Astrocyte (in vitro differentiated cells and primary cell): ENCODE measurements at regions not wholly inside any gene's neighbourhood (a gene's known extent, or its start where the extent isn't known, plus 50 kb on each side); places are given as distances from the start of the nearest gene placed in this dataset.

Source experiments
- DNase-seq: peaks from one replicate; pipeline ENCODE4 v3.0.0-alpha.2; 2010; ENCODE audit warnings: low read depth
- FAIRE-seq: peaks from 2 replicates; lab custom pipeline; 2011; peaks lifted over from hg19 to GRCh38; lab: Jason Lieb, UNC
- H2AFZ ChIP-seq: 2 replicates; pipeline ENCODE4 v1.6.0; 2012; ENCODE audit warnings: low read depth, low read length, inconsistent platforms
- H3K27ac ChIP-seq: 2 replicates; pipeline ENCODE4 v1.5.1; 2011; ENCODE audit warnings: low read depth, low read length, inconsistent platforms
- H3K27me3 ChIP-seq: 2 replicates; pipeline ENCODE4 v1.6.0; 2011; ENCODE audit warnings: low read length, inconsistent platforms; ENCODE audit not compliant: insufficient read depth
- H3K36me3 ChIP-seq: 2 replicates; pipeline ENCODE4 v1.5.1; 2011; ENCODE audit warnings: low read length, inconsistent platforms; ENCODE audit not compliant: insufficient read depth
- H3K4me1 ChIP-seq: 2 replicates; pipeline ENCODE4 v1.5.1; 2011; ENCODE audit warnings: low read length, inconsistent platforms; ENCODE audit not compliant: insufficient read depth
- H3K4me2 ChIP-seq: 2 replicates; pipeline ENCODE4 v1.6.0; 2012; ENCODE audit warnings: low read length, inconsistent platforms
- H3K4me3 ChIP-seq: 2 replicates; pipeline ENCODE4 v1.5.1; 2011; ENCODE audit warnings: low read depth, mild to moderate bottlenecking, low read length, inconsistent platforms; ENCODE audit not compliant: insufficient read depth
- H3K79me2 ChIP-seq: 2 replicates; pipeline ENCODE4 v1.6.0; 2012; ENCODE audit warnings: mild to moderate bottlenecking, low read length, inconsistent platforms; ENCODE audit not compliant: insufficient read depth
- H3K9ac ChIP-seq: 2 replicates; pipeline ENCODE4 v1.6.0; 2012; ENCODE audit warnings: mild to moderate bottlenecking, low read length, inconsistent platforms
- H3K9me3 ChIP-seq: 2 replicates; pipeline ENCODE4 v1.5.1; 2012; ENCODE audit warnings: low read depth, mild to moderate bottlenecking, low read length, inconsistent platforms; ENCODE audit not compliant: insufficient read depth
- H4K20me1 ChIP-seq: 2 replicates; pipeline ENCODE4 v1.6.0; 2012; ENCODE audit warnings: low read length, inconsistent platforms; ENCODE audit not compliant: insufficient read depth
- H3K27ac Mint-ChIP-seq: one replicate; pipeline ENCODE4 v1.8.0; 2021; ENCODE audit warnings: mild to moderate bottlenecking, mixed read lengths; ENCODE audit not compliant: unreplicated experiment
- H3K27me3 Mint-ChIP-seq: one replicate; pipeline ENCODE4 v1.8.0; 2021; ENCODE audit warnings: low read depth, mixed read lengths; ENCODE audit not compliant: unreplicated experiment
- H3K36me3 Mint-ChIP-seq: one replicate; pipeline ENCODE4 v1.8.0; 2021; ENCODE audit warnings: low read depth, mixed read lengths; ENCODE audit not compliant: unreplicated experiment
- H3K4me1 Mint-ChIP-seq: one replicate; pipeline ENCODE4 v1.8.0; 2021; ENCODE audit warnings: low read depth, mixed read lengths; ENCODE audit not compliant: unreplicated experiment
- H3K4me3 Mint-ChIP-seq: one replicate; pipeline ENCODE4 v1.8.0; 2021; ENCODE audit warnings: mild to moderate bottlenecking, moderate library complexity, mixed read lengths; ENCODE audit not compliant: unreplicated experiment
- H3K9me3 Mint-ChIP-seq: one replicate; pipeline ENCODE4 v1.8.0; 2021; ENCODE audit warnings: mild to moderate bottlenecking, mixed read lengths; ENCODE audit not compliant: unreplicated experiment
- EZH2 ChIP-seq: IDR thresholded peaks from 2 replicates; pipeline ENCODE4 v1.6.1; 2012; ENCODE audit warnings: mild to moderate bottlenecking, low read length, inconsistent platforms; ENCODE audit not compliant: insufficient read depth
- TF ChIP-seq, protein P1 (sequence below): IDR thresholded peaks from 2 replicates; pipeline ENCODE4 v1.5.1; 2011; ENCODE audit warnings: low read depth, mild to moderate bottlenecking, inconsistent platforms, low read length, moderate library complexity; ENCODE audit not compliant: insufficient read depth

DNA sequence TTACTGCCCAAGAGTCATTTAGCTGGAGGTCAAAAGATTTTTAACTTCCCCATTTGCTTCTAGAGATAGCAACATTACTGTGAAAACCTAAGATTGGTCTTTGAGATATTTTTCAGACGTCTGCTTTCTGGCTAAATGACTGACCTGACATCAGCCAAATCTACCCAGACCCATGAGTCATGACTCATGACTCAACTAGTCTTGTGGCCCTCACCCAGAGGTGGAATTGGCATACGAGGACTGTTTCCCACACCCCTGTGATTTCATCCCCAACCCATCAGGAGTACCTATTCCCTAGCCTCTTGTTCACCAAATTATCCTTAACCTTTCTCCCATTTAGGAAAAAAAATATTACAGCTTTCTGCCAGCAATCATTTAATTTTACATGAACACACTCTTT is 641.6 kb downstream of the CDY2B start:
- FAIRE-seq (no peak), DNase-seq (no peak)
- no peak overlapping the region for H3K9ac ChIP-seq
- no peaks in the 10 kb centered on the region for H4K20me1 ChIP-seq
- H3K79me2 ChIP-seq: no peaks in the 10 kb centered on the region
- no peaks in the 10 kb centered on the region for H3K36me3 Mint-ChIP-seq
- peaks cover 26% of the 10 kb centered on the region for H3K4me1 Mint-ChIP-seq
- H2AFZ ChIP-seq: no peak overlapping the region
- no peak overlapping the region for H3K4me2 ChIP-seq
- H3K4me3 Mint-ChIP-seq: no peak overlapping the region
- no peaks in the 10 kb centered on the region for H3K27me3 Mint-ChIP-seq
- H3K27ac ChIP-seq: no peak overlapping the region
- no peaks in the 10 kb centered on the region for H3K9me3 ChIP-seq
- no peak overlapping the region for H3K4me3 ChIP-seq
- no peaks in the 10 kb centered on the region for H3K4me1 ChIP-seq
- H3K27ac Mint-ChIP-seq: peak overlapping the region; percentile 89
- no peaks in the 10 kb centered on the region for H3K27me3 ChIP-seq
- no peaks in the 10 kb centered on the region for H3K9me3 Mint-ChIP-seq
- no peak for TF ChIP-seq EZH2
- TF ChIP-seq, protein P1, sequence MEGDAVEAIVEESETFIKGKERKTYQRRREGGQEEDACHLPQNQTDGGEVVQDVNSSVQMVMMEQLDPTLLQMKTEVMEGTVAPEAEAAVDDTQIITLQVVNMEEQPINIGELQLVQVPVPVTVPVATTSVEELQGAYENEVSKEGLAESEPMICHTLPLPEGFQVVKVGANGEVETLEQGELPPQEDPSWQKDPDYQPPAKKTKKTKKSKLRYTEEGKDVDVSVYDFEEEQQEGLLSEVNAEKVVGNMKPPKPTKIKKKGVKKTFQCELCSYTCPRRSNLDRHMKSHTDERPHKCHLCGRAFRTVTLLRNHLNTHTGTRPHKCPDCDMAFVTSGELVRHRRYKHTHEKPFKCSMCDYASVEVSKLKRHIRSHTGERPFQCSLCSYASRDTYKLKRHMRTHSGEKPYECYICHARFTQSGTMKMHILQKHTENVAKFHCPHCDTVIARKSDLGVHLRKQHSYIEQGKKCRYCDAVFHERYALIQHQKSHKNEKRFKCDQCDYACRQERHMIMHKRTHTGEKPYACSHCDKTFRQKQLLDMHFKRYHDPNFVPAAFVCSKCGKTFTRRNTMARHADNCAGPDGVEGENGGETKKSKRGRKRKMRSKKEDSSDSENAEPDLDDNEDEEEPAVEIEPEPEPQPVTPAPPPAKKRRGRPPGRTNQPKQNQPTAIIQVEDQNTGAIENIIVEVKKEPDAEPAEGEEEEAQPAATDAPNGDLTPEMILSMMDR: no peak
- no peaks in the 10 kb centered on the region for H3K36me3 ChIP-seq

DNA sequence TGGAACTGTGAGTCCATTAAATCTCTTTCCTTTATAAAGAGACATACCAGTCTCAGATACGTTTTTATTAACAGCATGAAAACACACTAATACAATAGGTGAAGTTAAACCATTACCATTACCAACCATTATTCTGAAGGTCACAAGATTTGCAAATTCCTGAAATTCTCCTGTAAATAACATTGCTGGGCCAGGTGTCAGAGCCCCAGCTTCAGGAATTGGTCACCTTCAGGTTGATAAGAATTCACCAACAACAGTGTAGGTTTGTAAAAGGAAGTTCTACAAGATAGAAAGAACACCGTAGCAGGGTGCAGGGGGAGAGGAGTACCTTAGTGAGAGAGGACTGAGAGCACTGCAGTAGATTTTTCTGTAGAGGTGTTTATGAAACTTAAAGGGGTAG is 644.3 kb downstream of the CDY2B start:
- Histone ChIP-seq H3K4me1 (no peaks in the 10 kb centered on the region), H3K79me2 (no peaks in the 10 kb centered on the region), H3K4me3 (no peak overlapping the region), H3K4me2 (no peak overlapping the region), H3K9ac (no peak overlapping the region), H2AFZ (no peak overlapping the region), H3K36me3 (no peaks in the 10 kb centered on the region), H3K27ac (no peak overlapping the region), H3K9me3 (no peaks in the 10 kb centered on the region), H3K27me3 (no peaks in the 10 kb centered on the region), H4K20me1 (no peaks in the 10 kb centered on the region)
- Mint-ChIP-seq H3K4me3 (no peak overlapping the region), H3K4me1 (peaks cover 35% of the 10 kb centered on the region), H3K9me3 (no peaks in the 10 kb centered on the region), H3K36me3 (no peaks in the 10 kb centered on the region), H3K27ac (no peak overlapping the region), H3K27me3 (no peaks in the 10 kb centered on the region)
- no peak for TF ChIP-seq EZH2
- TF ChIP-seq, protein P1: no peak
- no peak for DNase-seq
- FAIRE-seq: no peak

DNA sequence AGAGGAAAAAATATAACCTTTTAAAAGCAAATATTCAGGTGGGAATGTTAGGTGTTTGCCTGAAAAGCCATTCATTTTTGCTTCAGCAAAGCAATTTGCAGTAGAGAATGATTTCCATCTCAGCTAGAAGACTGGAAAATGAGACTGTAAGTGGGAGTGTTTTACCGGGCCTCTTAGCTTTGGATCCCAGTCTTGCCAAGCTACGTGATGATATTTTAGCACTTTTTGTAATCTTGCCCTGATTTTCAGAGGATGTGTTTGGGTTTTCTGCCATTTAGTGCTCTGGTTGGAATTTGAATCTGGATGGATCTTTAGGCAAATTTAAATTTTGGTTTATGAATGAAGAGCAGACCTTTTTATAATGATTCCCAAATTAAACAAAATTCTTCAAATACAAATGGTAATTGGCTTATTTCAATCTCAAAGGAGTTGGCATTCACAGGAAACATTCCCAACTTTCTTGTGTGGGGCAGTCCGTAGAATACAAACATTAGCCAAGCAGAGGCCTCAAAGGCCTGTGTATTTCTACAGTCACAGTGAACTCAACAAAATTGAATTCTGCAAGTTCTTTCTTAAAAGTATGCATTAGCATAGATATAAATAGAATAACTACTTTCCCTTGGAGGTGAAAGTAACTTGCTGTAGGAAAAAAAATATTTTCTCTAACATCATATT is 646.4 kb downstream of the CDY2B start:
- Histone ChIP-seq H3K9me3 (no peaks in the 10 kb centered on the region), H3K4me1 (no peaks in the 10 kb centered on the region), H3K79me2 (no peaks in the 10 kb centered on the region), H3K9ac (no peak overlapping the region), H3K27ac (no peak overlapping the region), H3K36me3 (no peaks in the 10 kb centered on the region), H3K4me2 (no peak overlapping the region), H2AFZ (no peak overlapping the region), H4K20me1 (no peaks in the 10 kb centered on the region), H3K4me3 (no peak overlapping the region), H3K27me3 (no peaks in the 10 kb centered on the region)
- peaks cover 33% of the 10 kb centered on the region for H3K4me1 Mint-ChIP-seq
- no peak overlapping the region for H3K4me3 Mint-ChIP-seq
- H3K27ac Mint-ChIP-seq: no peak overlapping the region
- no peaks in the 10 kb centered on the region for H3K9me3 Mint-ChIP-seq
- H3K27me3 Mint-ChIP-seq: no peaks in the 10 kb centered on the region
- H3K36me3 Mint-ChIP-seq: no peaks in the 10 kb centered on the region
- FAIRE-seq (no peak), DNase-seq (no peak)
- TF ChIP-seq, protein P1: no peak
- TF ChIP-seq EZH2: no peak
